ENCODE measurements at regions not wholly inside any gene's neighbourhood (a gene's known extent, or its start where the extent isn't known, plus 50 kb on each side); places are given as distances from the start of the nearest gene placed in this dataset.

GRCh38 chr11:42112866-42113265, 653.4 kb upstream of the LRRC4C start:
- intact Hi-C loops (cut with DNase I; ENCODE audit: low total_unique reads) (no loop called here), in situ Hi-C loops (cut with MboI; ENCODE audit: low sequenced_read_pairs in 4 of 4) (no loop called here)
- no peak overlapping the region for H3K27ac ChIP-seq
- H3K27me3 ChIP-seq, result no peaks in the 10 kb centered on the region
- no peaks in the 10 kb centered on the region for H3K36me3 ChIP-seq
- no peaks in the 10 kb centered on the region for H3K4me1 ChIP-seq
- DNase-seq, result no peak
- H3K9me3 ChIP-seq, result no peaks in the 10 kb centered on the region
- H3K4me3 ChIP-seq, result no peak overlapping the region
- TF ChIP-seq POLR2A (IDR thresholded peaks at IDR 0.05) (no peak), CTCF (IDR thresholded peaks at IDR 0.05 in 4 of 5, conservative IDR thresholded peaks at IDR 0.05 in 1 of 5) (no peak)
- ATAC-seq, result no peak

- TF ChIP-seq CTCF (IDR thresholded peaks at IDR 0.05 in 4 of 5, conservative IDR thresholded peaks at IDR 0.05 in 1 of 5) (no peak), POLR2A (IDR thresholded peaks at IDR 0.05) (no peak)
- Histone ChIP-seq H3K4me1 (no peaks in the 10 kb centered on the region), H3K9me3 (no peaks in the 10 kb centered on the region), H3K4me3 (no peak overlapping the region), H3K36me3 (no peaks in the 10 kb centered on the region), H3K27me3 (no peaks in the 10 kb centered on the region), H3K27ac (no peak overlapping the region)
- DNase-seq (no peak), ATAC-seq (no peak)
- intact Hi-C loops (cut with DNase I; ENCODE audit: low total_unique reads), result no loop called here
- in situ Hi-C loops (cut with MboI; ENCODE audit: low sequenced_read_pairs in 4 of 4), result no loop called here
Observed at GRCh38 chr11:42114927-42115326, 655.5 kb upstream of the LRRC4C start.

GRCh38 chr11:42138454-42138853, 679.0 kb upstream of the LRRC4C start:
- no peak overlapping the region for H3K4me3 ChIP-seq
- intact Hi-C loops (cut with DNase I; ENCODE audit: low total_unique reads) (no loop called here), in situ Hi-C loops (cut with MboI; ENCODE audit: low sequenced_read_pairs in 4 of 4) (no loop called here)
- no peaks in the 10 kb centered on the region for H3K9me3 ChIP-seq
- no peaks in the 10 kb centered on the region for H3K4me1 ChIP-seq
- DNase-seq, result no peak
- no peak for ATAC-seq
- no peaks in the 10 kb centered on the region for H3K27me3 ChIP-seq
- H3K27ac ChIP-seq, result no peak overlapping the region
- no peaks in the 10 kb centered on the region for H3K36me3 ChIP-seq
- TF ChIP-seq POLR2A (IDR thresholded peaks at IDR 0.05), result no peak
- no peak for TF ChIP-seq CTCF (IDR thresholded peaks at IDR 0.05 in 4 of 5, conservative IDR thresholded peaks at IDR 0.05 in 1 of 5)

- TF ChIP-seq POLR2A (IDR thresholded peaks at IDR 0.05) (no peak), CTCF (IDR thresholded peaks at IDR 0.05 in 4 of 5, conservative IDR thresholded peaks at IDR 0.05 in 1 of 5) (no peak)
- no peaks in the 10 kb centered on the region for H3K9me3 ChIP-seq
- in situ Hi-C loops (cut with MboI; ENCODE audit: low sequenced_read_pairs in 4 of 4) (no loop called here), intact Hi-C loops (cut with DNase I; ENCODE audit: low total_unique reads) (no loop called here)
- H3K27me3 ChIP-seq, result no peaks in the 10 kb centered on the region
- H3K36me3 ChIP-seq, result no peaks in the 10 kb centered on the region
- H3K4me3 ChIP-seq, result no peak overlapping the region
- no peak overlapping the region for H3K27ac ChIP-seq
- no peak for DNase-seq
- H3K4me1 ChIP-seq, result no peaks in the 10 kb centered on the region
- no peak for ATAC-seq
Observed at GRCh38 chr11:42145311-42145710, 685.9 kb upstream of the LRRC4C start.

GRCh38 chr11:42161886-42162285, 702.4 kb upstream of the LRRC4C start:
- no peaks in the 10 kb centered on the region for H3K27me3 ChIP-seq
- intact Hi-C loops (cut with DNase I; ENCODE audit: low total_unique reads), result no loop called here
- no peak for ATAC-seq
- H3K9me3 ChIP-seq, result no peaks in the 10 kb centered on the region
- no peak overlapping the region for H3K4me3 ChIP-seq
- no peaks in the 10 kb centered on the region for H3K36me3 ChIP-seq
- in situ Hi-C loops (cut with MboI; ENCODE audit: low sequenced_read_pairs in 4 of 4), result no loop called here
- no peak for TF ChIP-seq CTCF (IDR thresholded peaks at IDR 0.05 in 4 of 5, conservative IDR thresholded peaks at IDR 0.05 in 1 of 5)
- TF ChIP-seq POLR2A (IDR thresholded peaks at IDR 0.05), result no peak
- DNase-seq, result no peak
- no peak overlapping the region for H3K27ac ChIP-seq
- no peaks in the 10 kb centered on the region for H3K4me1 ChIP-seq
